ENCODE measurements at regions not wholly inside any gene's neighbourhood (a gene's known extent, or its start where the extent isn't known, plus 50 kb on each side); places are given as distances from the start of the nearest gene placed in this dataset.

- no peak for TF ChIP-seq CTCF (IDR thresholded peaks at IDR 0.05)
- no peak for TF ChIP-seq POLR2A (IDR thresholded peaks at IDR 0.05)
These were observed 79.1 kb downstream of the TRIB2 start for GRCh38 chr2:12795851-12796250.

All from heart left ventricle (tissue), 13 donors.